GM21576 (cell line): ENCODE measurements at regions not wholly inside any gene's neighbourhood (a gene's known extent, or its start where the extent isn't known, plus 50 kb on each side); places are given as distances from the start of the nearest gene placed in this dataset.

Source experiments
- ATAC-seq: cut with Tn5 transposase; IDR thresholded peaks from one replicate; pipeline ENCODE4 v1.9.1; 2021; ENCODE audit warnings: mild to moderate bottlenecking, moderate library complexity; ENCODE audit not compliant: unreplicated experiment

DNA sequence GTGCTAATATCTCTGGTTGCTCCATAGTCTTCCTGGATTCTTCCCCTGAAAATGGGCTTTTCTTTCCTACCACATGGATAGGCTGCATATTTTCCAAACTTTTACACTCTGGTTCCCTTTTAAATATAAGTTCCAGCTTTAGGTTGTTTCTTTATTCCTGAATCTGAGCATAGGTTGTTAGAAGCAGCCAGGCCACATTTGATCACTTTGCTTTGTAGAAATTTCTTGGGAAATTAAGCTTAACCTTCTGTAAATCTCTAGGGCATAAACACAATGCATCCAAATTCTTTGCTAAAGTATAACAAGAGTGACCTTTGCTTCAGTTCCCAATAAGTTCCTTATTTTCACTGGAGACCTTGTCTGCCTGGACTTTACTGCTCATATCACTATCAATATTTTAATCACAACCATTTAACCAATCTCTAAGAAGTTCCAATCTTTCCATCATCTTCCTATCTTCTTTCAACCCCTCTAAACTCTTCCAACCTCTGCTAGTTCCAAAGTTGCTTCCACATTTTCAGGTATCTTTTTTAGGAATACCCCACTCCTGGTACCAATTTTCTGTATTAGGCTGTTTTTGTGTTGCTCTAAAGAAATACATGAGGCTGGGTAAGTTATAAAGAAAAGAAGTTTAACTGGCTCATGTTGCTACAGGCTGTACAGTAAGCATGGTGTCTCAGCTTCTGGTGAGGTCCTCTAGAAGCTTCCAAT is 389.6 kb upstream of the HS6ST1 start:
- no peak for ATAC-seq

DNA sequence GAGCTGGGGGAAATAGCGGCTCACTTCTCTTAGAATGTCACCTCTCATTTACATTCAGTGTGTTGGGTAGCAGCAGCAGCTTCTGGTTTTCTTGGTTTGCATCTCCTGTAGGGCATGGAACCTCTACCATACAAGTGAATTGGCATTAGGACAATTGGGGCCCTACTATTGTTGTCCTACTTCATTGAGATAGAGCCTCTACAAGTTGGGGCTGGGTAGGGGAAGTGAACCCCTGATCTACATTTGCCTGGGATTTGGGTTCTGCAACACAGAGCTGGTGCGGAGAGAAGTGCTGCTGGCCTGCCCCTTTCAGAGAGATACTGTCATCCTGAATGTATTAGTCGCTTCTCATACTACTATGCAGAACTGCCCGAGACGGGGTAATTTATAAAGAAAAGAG is 391.6 kb upstream of the HS6ST1 start:
- ATAC-seq: no peak

DNA sequence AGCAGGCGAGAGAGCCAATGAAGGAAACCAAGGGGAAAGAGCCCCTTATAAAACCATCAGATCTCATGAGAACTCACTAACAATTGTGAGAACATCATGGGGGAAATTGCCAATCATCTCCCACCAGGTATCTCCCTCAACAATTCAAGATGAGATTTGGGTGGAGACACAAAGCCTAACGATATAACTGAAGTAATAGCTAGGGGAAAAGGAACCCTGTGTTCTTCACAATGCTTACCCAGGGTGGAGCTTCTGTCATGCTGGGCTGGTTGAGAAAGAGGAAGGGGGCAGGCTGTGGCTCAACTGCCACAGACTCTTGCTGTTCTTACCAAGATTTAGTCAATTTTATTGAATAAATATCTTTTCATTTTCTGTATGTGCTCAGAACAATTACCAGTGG is 392.1 kb upstream of the HS6ST1 start:
- ATAC-seq: no peak

DNA sequence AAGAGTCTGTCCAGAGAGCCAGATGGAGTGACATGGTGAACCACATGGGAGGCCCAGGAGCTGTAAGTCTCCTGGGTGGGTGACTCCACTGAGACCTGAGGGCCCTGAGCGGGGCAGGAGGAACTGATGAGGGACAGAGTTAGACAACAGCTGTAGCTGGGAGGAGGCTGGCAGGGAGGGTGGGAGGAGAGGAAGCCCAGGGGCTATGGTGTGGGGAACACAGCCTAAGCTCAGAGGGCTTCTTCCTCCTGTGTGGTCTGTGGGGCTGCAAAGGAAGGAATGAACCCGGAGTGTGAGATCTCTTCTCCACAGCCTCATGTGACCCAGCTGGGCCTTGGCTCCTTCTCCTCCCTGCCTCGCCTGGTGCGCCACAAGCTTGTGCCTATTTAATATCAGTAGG is 395.6 kb upstream of the HS6ST1 start:
- ATAC-seq: no peak

DNA sequence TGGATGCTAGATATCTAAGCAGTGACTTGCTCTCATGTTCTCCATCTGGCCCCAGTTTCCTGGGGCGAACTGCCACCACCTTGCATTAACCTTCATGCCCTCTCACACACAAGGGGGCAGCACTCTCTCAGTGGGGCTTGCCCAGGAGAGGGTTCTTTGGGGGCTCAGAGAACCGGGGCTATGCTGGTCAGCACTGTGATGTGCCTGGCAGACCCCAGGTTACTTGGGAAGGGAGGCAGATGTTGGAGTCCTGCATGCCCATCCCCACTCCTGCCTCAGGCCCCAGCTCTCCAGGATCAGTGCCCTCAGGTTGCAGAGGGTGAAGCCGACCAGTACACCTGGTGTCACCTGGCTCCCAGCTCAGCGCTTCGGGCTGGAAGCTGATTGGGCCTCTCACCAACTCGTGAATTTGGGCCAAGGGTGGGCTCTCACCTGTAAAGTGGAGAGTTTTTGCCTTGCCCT is 396.2 kb upstream of the HS6ST1 start:
- no peak for ATAC-seq

DNA sequence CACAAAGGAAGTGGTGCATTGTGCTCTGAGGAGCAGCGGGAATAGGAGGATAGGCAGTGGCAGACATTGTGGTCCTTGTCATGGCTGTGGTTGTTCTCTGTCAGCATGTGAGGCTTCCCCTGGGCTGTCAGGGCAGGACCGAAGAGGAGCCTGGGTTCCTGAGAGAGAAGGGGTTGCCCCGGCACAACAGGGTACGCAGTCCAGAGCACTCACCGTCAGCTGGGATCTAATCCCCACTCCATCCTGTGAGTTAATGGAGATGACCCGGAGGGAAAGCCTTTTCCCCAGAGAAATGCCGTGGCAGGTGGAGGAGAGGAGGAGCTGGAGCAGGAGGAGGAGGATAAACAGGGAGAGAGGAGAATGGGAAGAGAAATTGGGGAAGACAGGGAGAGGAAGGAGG is 396.7 kb upstream of the HS6ST1 start:
- ATAC-seq: no peak

DNA sequence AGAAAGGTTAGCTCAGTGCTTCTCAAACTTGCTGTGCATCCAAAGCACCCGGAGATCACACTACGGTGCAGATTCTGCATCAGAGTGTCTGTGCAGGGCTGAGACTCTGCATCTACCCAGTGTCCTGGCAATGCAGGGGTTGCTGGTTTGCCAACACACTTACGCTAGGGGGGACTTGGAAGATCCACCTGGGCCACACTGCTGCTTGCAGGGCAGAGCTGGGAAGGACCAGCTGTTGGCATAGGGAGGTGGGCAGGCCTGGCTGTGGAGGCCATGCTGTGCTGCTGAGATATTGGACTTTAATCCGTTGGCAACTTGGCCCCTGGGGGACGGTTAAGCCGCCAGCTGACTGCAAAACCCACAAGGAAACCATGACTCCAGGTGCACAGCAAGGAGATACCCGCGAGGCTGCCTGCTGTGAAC is 397.6 kb upstream of the HS6ST1 start:
- ATAC-seq: no peak

DNA sequence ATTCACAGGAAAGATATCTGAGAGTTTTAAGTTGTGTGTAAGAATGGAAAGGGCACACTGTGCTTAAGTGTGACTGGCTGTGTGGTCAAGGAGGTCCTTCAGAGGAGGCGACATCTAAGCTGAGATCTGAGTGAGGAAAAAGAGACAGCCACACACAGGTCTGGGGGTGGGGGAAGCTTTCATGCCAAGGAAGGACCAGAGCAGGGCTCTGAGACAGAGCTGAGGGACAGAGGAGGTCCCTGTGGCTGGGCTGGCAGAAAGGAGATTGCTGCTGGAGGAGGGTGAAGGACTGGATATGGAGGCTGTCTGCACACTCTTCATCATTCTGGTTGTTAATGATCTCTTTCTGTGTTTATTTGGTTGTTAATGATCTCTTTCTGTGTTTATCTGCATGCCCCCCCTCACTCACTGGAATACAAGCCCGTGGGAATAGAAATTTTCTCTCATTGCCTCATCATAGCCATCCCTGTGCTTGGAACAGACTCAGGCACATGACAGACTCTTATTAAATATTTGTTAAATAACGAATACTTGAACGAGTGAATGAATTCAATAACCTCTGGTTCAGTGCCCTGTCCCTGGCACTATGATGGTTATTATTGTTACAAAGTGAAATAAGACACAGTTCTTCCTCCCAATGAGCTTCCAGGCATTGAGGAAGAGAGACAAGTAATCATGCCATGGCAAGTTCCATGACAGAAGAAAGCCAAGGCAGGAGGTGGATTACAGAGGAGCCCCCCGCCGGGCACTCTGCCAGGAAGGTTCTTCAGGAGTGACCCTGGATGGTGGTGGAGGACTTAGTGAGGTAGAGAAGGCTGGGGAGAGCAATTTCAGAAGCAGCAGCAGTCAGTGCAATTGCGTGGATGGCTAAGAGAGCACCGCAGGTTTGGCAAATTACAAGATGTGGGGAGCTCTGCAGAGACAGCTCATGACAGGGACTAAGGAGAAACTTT is 399.4 kb upstream of the HS6ST1 start:
- ATAC-seq: no peak

DNA sequence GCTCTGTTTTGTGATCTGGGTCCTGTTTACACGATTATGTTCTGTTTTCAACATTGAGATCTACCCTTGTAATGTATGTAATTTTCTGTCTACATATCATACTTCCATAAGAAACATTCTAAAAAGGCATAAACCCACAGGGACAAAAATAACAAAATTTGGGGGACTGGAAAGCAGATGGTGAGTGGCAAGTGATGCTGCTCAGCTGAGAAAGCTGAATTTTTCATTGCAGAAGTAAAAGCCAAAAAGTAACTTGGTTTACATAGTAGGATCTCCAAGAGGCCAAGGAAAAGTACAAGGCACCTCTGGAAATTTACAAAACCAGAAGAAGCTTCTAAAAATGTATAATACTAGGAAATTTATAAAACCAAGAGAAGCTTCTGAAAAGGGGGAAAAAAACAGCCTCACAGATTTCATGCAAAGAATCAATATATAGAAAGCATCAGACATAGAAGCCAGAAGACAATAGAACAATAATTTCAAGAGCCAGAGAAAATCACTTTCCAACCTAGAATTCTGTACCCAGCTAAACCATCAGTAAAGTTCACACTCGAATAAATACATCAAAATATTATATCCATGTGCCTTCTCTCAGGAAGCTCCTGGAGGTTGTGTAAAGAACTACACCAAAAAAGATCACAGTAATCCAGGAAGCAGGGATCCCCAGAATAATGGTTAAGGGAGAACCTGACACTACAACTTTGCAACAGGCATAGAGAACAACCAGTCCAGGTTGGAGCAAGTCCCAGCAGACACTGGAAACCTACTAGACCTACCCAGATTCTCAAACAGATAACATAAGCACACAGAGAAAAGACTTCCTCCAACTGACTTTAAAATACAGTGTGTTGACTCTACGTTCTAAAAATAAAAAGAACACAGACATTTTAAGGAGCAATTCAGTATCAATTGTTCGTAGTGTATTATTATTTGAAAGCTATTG is 401.7 kb upstream of the HS6ST1 start:
- no peak for ATAC-seq

DNA sequence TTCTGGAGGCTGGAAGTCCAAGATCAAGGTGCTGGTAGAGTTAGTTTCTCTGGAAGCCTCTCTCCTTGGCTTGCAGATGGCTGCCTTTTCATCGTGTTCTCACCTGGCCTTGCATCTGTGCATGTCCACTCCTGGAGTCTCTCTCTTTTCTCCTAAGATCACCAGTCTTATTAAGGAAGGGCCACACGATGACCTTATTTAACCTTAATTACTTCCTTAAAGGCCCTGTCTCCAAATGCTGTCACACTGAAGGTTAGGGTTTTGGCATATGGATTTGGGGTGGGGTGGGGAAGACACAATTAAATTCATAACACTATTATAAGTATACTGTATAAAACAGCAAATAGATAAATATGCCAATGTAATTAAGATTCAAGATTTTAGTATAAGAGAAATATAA is 402.4 kb upstream of the HS6ST1 start:
- no peak for ATAC-seq

DNA sequence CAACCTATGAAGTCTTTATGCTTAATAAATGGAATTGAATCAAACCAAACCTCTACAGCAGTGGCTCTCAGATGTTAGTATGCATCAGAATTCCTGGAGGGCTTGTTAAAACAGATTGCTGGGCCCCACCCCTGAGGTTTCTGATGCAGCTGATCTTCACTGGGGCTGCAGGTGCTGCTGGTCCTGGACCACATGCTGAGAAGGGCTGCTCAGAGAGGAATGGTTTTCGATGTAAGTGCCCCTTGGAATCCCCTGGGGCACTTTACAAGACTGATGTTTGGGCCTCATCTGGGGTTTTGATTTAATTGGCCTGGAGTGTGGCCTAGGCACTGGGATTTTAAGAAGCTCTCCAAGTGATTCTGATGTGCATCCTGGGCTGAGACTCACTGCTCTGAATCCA is 403.8 kb upstream of the HS6ST1 start:
- ATAC-seq: no peak

DNA sequence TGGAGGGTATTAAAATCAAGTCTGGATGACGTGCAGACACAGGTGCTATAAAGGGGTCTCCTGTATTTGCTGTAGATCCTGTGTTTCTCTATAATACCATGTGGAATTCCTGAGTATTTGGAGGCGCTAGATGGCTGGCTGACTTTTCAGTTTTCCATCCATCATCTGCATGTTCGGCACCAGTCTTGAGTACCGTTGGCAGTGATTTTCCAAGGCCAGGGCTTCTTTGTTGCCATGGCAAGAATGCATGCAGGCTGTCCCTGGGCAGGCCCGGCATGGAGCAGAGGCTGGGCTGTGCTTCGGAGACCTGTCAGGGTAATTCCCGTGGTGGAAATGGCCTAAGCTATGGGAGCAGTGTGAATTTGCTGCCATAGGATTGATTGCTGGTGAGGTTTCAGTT is 405.9 kb upstream of the HS6ST1 start:
- no peak for ATAC-seq

DNA sequence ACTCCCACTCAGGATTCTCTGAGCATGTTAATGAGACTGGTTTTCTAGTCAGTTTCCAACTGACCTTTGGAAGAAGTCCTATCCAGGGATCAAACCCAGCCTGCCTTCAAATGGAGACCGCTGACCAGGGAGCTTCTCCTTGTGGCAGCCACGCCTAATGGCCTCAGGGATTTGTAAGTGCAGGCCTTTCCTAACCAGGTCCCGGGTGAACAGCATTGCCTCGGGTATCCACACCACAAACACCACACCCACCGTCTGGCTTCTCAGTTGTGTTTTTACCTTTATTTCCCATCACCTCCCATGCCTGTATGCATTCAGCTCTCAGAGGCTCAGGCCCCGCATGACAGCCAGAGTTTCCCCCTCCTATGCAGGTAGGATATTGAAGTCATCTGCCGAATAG is 406.3 kb upstream of the HS6ST1 start:
- ATAC-seq: no peak

DNA sequence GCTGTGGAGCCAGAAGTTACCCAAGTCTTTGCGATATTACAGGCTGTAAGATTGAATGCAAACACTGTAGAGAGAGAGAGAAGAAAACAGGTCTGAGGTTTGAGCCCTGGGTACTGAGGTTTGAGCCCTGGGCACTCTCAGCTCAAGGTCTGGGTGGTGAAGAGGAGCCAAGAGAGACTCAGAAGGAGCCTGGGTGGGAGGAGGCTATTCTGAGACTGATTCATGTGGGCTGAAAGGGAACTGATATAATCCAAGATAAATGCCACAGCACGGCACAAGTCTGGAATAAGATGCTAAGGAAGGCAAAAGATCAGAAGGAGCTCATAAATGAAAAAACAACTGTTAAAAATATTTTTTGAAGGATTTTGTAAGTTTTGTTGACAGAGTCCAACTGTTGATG is 407.6 kb upstream of the HS6ST1 start:
- ATAC-seq: no peak

DNA sequence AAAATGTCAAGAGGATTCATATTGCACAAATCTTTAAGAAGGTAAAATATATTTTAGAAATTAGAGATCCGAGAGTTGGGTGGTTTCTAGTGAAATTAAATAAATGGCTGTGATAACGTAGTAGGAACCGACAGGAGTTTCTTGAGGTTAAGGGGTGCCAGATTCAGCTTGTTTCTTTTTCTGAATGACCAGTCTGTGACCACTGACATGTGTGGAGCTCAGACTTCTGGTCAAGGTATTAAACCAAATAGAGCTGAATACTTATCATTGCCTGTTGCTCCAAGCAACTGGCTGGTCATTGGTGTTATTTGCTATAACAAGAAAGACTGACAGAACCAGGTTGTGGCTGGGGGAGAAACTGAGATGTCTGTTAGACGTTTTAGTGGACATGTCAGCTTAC is 408.2 kb upstream of the HS6ST1 start:
- ATAC-seq: no peak

DNA sequence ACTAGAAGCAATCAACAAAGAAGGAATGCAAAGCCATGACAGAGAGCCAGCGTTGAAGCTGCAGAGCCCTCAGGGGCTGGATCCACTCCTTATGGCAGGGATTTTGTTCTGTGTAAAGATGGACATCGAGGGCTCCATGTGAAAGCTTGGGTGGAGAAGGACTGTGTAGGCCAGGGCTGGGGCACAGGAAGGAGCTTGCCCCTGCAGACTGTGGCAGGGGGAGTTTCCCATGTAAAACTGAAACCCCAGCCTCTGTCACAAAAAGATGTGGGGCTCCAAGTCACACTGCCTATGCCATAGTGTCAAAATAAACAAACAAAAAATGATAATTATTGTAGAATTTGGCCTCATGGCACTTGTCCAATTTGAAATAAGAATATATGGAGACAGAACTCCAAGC is 408.7 kb upstream of the HS6ST1 start:
- ATAC-seq: peak; percentile 71

DNA sequence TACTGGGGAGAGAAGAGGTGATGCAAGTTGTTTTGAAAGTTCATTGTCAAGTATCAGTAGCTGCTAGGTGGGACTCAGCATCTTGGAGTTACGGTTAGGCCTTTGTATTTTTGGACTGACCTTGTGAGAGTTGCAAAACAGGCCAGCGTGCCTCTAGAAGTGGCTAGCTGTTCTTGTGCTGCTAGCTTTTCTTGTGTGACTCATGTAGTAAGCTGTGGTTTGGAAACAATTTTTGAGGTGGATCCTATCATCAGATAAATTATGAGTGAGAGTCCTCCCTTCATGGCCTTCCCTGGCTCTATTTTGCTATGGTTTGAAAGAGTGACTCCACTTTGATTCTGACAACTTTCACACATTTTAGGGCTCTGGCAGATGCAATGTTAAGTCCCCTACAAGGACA is 409.2 kb upstream of the HS6ST1 start:
- peak; percentile 47 for ATAC-seq

DNA sequence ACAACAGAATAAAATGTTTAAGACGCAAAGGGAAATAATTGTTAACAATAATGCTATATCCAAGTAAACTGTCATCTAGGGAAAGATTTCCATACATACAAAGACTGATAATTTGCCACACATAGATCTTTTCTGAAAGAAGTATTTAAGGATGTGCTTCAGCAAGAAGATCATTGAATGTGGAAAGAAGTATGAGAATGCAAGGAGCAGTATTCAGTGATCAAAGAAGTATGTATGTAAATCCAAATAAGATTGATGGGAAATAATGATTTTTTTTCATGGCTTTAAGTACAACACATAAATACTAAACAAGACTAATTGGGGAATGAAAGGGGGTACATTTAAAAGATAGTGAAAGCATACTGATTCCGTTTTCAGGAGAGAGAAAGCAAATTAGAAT is 410.4 kb upstream of the HS6ST1 start:
- ATAC-seq: no peak

DNA sequence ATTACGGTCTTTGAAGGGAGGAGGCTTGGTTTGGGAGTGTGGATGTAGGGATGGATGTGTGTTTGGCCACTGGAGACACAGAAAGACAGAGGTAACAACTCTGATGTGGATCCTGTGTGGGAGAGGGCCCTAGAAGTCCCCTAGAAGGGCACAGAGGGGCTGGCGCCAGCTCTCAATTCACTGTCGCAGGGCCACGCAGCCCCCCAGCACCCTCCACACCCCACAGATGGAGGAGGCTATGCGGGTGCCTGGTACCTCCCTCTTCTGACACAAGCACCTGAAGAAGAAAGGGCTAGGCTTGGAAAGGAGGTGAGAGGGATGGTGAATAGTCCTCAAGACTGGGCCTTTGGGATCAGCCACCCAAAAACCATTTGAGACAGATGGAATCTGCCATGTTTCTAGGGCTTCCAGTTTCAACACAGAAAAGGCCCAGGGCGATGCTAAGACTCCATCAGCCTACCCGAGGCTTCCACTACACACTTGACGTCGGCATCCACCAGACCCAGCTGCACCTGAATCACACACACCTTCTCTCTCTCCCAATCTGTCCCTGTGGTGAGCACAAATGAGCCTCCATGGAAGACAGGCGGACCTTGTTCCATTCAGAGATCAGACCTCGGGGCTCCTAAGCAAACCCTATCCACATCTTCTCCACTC is 413.5 kb upstream of the HS6ST1 start:
- ATAC-seq: no peak

DNA sequence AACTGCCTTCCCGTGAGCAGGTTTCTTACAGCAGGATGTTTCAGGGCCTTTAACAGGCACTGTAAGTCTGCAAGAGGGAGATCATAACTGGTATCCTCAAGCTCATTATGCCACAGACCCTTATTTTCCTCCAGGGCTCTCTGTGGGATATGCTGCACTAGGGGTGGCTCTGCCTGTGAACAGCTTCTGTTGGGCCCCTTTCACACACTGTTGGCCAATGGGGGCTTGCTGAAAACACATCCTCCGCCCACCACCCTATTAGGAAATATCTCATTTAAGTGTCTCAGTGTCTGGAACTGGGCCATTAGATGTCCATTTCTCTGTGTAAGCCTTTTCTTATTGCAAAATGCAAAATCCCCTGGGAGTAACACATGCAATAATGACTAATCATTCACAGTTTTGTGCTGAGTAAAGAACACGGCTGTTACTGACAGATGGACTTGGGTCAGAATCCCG is 414.3 kb upstream of the HS6ST1 start:
- ATAC-seq: no peak
